HUES48 (cell line): ENCODE measurements at regions not wholly inside any gene's neighbourhood (a gene's known extent, or its start where the extent isn't known, plus 50 kb on each side); places are given as distances from the start of the nearest gene placed in this dataset.

Experiments used
- H3K27ac ChIP-seq: one replicate; pipeline ENCODE4 v1.7.0; 2013; ENCODE audit warnings: low read depth, low read length, inconsistent platforms
- H3K27me3 ChIP-seq: 2 replicates; pipeline ENCODE4 v1.6.1; 2013; ENCODE audit warnings: mild to moderate bottlenecking, low read length; ENCODE audit not compliant: control insufficient read depth, insufficient read depth
- H3K36me3 ChIP-seq: 2 replicates; pipeline ENCODE4 v1.6.1; 2013; ENCODE audit warnings: low read length; ENCODE audit not compliant: control insufficient read depth, insufficient read depth
- H3K4me1 ChIP-seq: 2 replicates; pipeline ENCODE4 v1.6.1; 2013; ENCODE audit warnings: mild to moderate bottlenecking, low read length; ENCODE audit not compliant: control insufficient read depth, insufficient read depth
- H3K4me3 ChIP-seq: 2 replicates; pipeline ENCODE4 v1.5.1; 2013; ENCODE audit warnings: mild to moderate bottlenecking, low read depth, low read length
- H3K9ac ChIP-seq: 2 replicates; pipeline ENCODE4 v1.6.1; 2013; ENCODE audit warnings: mild to moderate bottlenecking, low read depth, low read length, moderate library complexity
- H3K9me3 ChIP-seq: 2 replicates; pipeline ENCODE4 v1.6.1; 2013; ENCODE audit warnings: low read length; ENCODE audit not compliant: control insufficient read depth, insufficient read depth

DNA sequence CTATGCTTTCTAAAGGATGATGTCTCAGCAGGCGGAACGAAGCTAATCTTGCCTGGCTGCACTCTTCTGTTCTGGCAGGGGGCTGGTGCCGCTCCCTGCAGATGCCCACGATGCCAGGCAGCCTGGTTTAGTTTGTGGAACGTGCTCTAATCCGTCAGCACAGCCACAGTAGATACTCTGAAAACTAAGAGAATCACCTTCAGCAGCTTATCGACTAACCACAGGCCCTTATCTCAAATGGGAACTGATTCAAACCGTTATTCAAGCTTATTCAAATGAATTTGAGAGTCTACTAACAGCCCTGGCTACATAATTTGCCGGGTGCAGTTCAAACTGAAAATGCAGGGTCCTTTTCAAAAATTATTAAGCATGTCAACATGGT is 246.6 kb upstream of the ANKRD55 start:
- Histone ChIP-seq H3K4me3 (no peak overlapping the region), H3K36me3 (no peaks in the 10 kb centered on the region), H3K27me3 (peaks cover 37% of the 10 kb centered on the region), H3K9ac (no peak overlapping the region), H3K27ac (no peak overlapping the region), H3K9me3 (no peaks in the 10 kb centered on the region), H3K4me1 (peaks cover 7% of the 10 kb centered on the region; the same call in 1 of the 2 replicates)

DNA sequence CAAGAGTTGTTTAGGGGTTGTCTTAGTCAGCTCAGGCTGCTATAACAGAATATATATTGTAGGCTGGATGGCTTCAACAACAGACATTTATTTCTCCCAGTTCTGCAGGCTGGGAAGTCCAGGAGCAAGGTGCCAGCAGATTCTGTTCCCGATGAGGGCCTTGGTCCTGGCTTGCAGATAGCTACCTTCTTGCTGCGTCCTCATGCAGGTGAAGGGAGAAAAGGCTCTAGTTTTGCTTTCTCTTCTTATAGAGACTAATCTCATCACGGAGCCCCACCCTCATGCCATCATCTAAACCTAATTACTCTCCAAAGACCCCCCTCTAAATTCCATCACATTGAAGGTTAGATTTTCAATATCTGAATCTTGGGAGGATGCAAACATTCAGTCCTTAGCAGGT is 246.0 kb upstream of the ANKRD55 start:
- Histone ChIP-seq H3K4me1 (peaks cover 7% of the 10 kb centered on the region; the same call in 1 of the 2 replicates), H3K36me3 (no peaks in the 10 kb centered on the region), H3K27me3 (peaks cover 37% of the 10 kb centered on the region), H3K9ac (no peak overlapping the region), H3K4me3 (no peak overlapping the region), H3K9me3 (no peaks in the 10 kb centered on the region), H3K27ac (no peak overlapping the region)

DNA sequence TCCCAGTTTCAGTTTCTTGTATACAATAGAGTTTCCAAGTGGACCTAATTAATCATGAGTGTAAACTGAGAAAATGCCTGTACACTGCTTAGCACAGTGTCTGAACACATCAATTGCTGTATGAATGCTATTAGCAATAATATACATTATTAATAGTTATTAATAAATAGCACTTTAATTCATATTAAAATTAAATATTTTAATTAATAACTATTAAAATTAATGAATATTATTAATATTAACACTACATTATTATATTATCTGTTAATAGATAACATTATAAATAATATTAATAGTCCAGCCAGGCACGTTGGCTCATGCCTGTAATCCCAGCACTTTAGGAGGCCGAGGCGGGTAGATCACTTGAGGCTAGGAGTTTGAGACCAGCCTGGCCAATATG is 244.9 kb upstream of the ANKRD55 start:
- Histone ChIP-seq H3K27ac (no peak overlapping the region), H3K4me3 (no peak overlapping the region), H3K9ac (no peak overlapping the region)

DNA sequence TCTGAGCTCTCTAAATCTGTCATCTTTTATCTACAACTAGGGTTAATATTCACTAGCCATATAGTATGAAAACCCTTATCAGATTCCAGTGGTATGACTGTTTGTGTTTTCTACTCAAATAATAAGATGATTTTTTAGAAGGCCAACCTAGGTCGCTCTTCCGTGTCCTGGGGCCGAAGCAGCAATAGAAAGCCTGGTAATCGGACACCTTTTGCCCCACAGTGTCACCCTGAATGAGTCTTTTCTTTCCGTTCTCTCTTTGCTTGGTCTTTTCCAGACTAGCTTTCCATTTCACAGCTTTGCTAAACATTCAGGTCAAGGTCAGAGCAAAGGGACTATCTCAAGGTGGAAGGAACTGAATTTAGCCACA is 243.3 kb upstream of the ANKRD55 start:
- Histone ChIP-seq H3K4me1 (peaks cover 7% of the 10 kb centered on the region; the same call in 1 of the 2 replicates), H3K36me3 (no peaks in the 10 kb centered on the region), H3K27ac (no peak overlapping the region), H3K4me3 (no peak overlapping the region), H3K9me3 (no peaks in the 10 kb centered on the region), H3K9ac (no peak overlapping the region), H3K27me3 (peaks cover 28% of the 10 kb centered on the region)

More for the DNA sequence above, 244.9 kb upstream of the ANKRD55 start:
- H3K36me3 ChIP-seq = no peaks in the 10 kb centered on the region
- H3K9me3 ChIP-seq = no peaks in the 10 kb centered on the region
- H3K4me1 ChIP-seq = peaks cover 7% of the 10 kb centered on the region; the same call in 1 of the 2 replicates
- peaks cover 37% of the 10 kb centered on the region for H3K27me3 ChIP-seq

DNA sequence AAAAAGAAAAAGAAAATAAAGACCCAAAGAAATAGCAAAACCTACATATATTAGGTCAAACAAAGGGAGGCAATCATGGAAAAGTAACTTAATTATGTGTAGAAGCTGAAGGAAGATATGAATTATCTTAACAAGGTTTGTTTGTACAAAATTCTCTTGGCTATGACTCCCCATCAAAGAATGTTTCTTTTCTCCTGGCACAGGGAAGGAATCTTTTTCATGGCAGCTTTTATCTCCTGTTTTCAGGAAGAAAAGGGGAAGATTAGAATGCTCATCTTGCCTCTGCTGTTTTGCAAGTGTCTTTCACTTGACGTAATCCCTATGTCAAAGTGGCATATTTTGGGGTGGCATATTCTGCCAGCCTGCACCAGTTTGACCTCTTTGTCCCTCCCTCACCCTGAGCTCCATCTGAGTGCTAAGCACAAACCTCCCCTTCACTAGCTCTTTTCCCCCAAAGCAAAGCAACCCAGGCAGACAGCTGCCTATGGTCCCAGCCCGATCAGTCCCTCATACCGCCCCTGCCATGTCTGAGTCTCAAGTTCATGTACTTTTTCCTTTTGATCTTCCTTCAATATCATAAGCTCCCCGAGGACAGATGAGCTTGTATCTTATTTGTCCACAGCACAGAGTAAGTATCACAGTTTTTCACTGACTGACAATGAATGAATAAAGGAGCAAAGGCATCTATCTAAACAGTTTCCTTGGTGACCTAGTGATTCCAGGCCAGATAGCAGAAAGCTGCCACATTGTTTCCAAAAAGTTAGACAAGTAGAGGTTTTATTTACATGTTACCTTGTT is 242.8 kb upstream of the ANKRD55 start:
- Histone ChIP-seq H3K27ac (no peak overlapping the region), H3K36me3 (no peaks in the 10 kb centered on the region), H3K4me3 (no peak overlapping the region), H3K9ac (no peak overlapping the region), H3K27me3 (peaks cover 23% of the 10 kb centered on the region), H3K4me1 (peaks cover 7% of the 10 kb centered on the region; the same call in 1 of the 2 replicates), H3K9me3 (no peaks in the 10 kb centered on the region)

DNA sequence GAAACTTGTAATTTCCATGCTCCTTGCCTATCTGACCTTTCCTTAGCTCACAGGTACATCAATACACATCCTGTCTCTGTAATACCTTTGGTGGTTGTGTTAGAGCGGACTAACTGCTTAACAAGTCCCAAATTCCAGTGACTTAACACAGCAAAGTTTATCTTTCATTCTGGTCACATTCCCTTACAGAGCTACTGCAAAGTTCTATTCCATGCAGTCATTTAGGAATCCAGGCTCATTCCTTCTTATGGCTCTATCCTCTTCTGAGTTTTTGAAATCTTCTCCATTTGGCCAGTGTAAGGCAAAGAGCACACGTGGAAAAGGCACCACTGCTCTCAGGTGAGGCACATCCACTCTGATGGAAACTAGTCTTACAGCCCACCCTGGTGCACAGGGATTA is 238.6 kb upstream of the ANKRD55 start:
- H3K27ac ChIP-seq = no peak overlapping the region
- no peaks in the 10 kb centered on the region for H3K9me3 ChIP-seq
- H3K27me3 ChIP-seq = no peaks in the 10 kb centered on the region
- no peaks in the 10 kb centered on the region for H3K36me3 ChIP-seq
- H3K4me1 ChIP-seq = no peaks in the 10 kb centered on the region
- no peak overlapping the region for H3K4me3 ChIP-seq
- no peak overlapping the region for H3K9ac ChIP-seq

DNA sequence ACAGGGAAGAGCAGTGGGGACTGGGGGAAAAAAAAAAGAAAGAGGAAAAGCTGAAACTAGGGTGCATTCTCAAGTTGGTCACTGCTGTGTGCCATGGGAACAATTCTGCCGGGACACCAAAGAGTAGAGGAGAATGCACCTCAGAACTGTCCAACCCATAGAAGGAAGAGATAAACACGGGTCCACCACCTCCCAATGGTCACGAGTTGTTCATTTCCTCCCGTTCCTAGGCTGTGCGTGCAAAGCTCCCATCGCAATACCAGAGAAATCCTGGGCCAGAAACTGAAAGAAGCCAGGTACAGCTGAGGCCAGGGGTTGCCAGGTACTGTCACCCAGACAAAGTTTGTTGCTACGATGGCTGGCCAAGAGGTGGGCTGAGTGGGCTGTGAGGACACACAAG is 236.9 kb upstream of the ANKRD55 start:
- Histone ChIP-seq H3K27me3 (no peaks in the 10 kb centered on the region), H3K9ac (no peak overlapping the region), H3K36me3 (no peaks in the 10 kb centered on the region), H3K4me3 (no peak overlapping the region), H3K27ac (no peak overlapping the region), H3K4me1 (peaks cover under 1% of the 10 kb centered on the region; the same call in 1 of the 2 replicates), H3K9me3 (no peaks in the 10 kb centered on the region)

DNA sequence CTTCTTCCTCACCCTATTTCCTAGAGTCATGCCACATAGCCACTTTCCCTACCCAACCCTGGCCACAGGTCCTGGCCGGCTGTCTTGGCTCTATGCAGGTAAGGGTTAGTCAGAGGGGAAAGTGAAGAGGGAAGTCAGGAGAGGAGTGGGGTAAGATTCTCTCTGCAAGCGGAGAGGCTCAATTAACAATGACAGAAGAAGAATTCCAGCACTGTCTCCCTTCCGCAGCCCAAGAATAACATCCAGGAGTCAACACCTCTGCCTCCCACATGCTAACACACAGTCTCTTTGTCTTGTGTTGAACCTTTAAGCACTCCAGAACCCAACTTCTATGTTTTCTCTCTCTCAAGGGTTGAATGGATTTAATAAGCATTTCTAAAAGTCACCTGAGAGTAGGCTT is 235.1 kb upstream of the ANKRD55 start:
- Histone ChIP-seq H3K27ac (no peak overlapping the region), H3K9me3 (no peaks in the 10 kb centered on the region), H3K9ac (no peak overlapping the region), H3K4me3 (no peak overlapping the region), H3K36me3 (no peaks in the 10 kb centered on the region), H3K4me1 (peaks cover 13% of the 10 kb centered on the region), H3K27me3 (no peaks in the 10 kb centered on the region)

DNA sequence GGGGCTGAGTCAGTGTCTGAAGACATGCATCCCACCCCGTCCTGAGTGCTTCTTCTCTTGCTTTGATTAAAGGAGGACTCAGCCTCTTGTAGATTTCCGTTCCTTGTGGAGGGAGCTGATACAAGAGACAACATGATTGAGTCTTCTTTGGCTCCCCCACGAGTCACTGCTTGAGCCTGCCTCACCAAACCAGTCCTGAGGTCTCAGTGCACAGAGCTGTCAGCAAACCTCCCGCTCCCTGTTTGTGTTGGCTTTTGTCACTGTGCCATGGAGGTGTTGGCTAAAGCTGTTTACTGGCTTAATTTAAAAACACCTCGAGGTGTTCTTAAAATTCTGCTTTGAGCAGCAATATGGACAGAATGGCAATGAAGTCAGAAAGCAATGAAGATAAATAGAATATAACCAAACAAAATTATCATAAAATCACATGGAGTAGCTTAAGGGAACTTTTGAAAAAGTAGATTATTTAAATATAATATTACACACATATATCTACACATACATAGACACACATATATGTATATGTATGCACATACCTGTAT is 234.1 kb upstream of the ANKRD55 start:
- Histone ChIP-seq H3K27ac (no peak overlapping the region), H3K4me3 (no peak overlapping the region)

DNA sequence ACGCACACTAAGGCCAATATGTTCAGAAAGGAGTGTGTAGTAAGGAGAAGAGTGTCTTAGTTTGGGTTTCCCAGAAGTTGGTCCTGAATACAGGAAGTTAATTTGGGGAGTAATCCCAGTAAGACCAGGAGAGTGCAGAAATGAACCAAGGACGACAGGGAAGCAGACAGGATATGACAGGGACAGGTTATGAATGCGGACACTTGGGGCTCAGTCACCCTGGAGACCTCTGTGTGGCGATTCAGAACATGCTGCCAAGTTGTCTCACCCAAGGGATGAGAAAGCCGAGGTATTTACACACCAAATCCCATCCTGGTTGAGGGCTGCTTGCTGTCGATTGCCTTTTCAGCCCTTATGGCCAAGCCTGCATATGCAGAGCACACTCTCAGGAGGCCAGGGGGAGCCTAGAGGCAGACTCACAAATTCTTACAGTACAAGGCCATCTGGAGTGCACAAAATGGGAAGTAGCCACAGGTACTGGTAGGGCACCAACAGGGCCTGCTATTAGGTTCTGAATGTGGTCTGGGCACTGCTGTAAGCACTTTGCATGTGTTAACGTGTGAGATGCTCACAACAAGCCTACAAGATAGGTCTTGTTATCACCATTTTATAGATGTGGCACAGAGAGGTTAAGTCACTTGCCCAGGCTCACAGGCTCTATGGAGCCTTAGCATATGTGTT is 233.1 kb upstream of the ANKRD55 start:
- Histone ChIP-seq H3K27me3 (no peaks in the 10 kb centered on the region), H3K4me3 (no peak overlapping the region), H3K9ac (no peak overlapping the region), H3K27ac (no peak overlapping the region), H3K4me1 (peaks cover 13% of the 10 kb centered on the region), H3K9me3 (no peaks in the 10 kb centered on the region), H3K36me3 (no peaks in the 10 kb centered on the region)

More for the DNA sequence above, 234.1 kb upstream of the ANKRD55 start:
- H3K9me3 ChIP-seq = no peaks in the 10 kb centered on the region
- no peaks in the 10 kb centered on the region for H3K36me3 ChIP-seq
- H3K4me1 ChIP-seq = peaks cover 13% of the 10 kb centered on the region
- H3K27me3 ChIP-seq = no peaks in the 10 kb centered on the region
- no peak overlapping the region for H3K9ac ChIP-seq

DNA sequence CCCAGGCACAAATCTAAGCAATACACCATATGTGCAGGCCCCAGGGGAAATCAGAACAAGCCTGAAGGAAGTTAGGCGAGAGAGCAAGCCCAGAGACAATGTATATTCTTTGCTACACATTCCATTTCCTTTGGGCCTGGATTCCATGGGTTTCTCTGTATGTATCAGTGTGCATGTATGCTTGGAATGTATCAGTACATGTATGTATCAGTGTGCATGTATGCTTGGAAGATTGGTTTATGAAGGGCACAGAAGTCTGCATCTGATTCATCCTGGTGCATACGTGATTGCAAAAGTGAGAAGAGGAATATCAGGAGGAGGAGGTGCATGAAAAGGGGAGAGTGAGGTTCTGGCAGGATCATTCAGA is 232.6 kb upstream of the ANKRD55 start:
- Histone ChIP-seq H3K36me3 (no peaks in the 10 kb centered on the region), H3K4me1 (peaks cover 13% of the 10 kb centered on the region), H3K9me3 (no peaks in the 10 kb centered on the region), H3K27ac (no peak overlapping the region), H3K9ac (no peak overlapping the region), H3K4me3 (no peak overlapping the region), H3K27me3 (no peaks in the 10 kb centered on the region)
